CD4-positive, alpha-beta T cell treated with Interleukin-17A for 1 hour (primary cell): ENCODE measurements at regions not wholly inside any gene's neighbourhood (a gene's known extent, or its start where the extent isn't known, plus 50 kb on each side); places are given as distances from the start of the nearest gene placed in this dataset.
"Not testable (repeated sequence)": the region's sequence is repeated elsewhere in the genome, so short reads cannot be mapped to it uniquely, and the experiment has no call there.

ENCODE experiments used
- DNase-seq: peaks from one replicate; pipeline ENCODE4 v3.0.0-alpha.2; 2020

- peak; percentile 19 for DNase-seq
Measured at GRCh38 chr11:3513311-3513710, 128.5 kb downstream of the ART5 start.

- DNase-seq = peak; percentile 19
Measured at GRCh38 chr11:3512751-3513150, 129.0 kb downstream of the ART5 start.

GRCh38 chr11:3512133-3512703 is 129.6 kb downstream of the ART5 start:
- peak; percentile 88 for DNase-seq

- peak; percentile 66 for DNase-seq
Measured at GRCh38 chr11:3511416-3512132, 130.2 kb downstream of the ART5 start.

- not testable (repeated sequence) for DNase-seq
Measured at GRCh38 chr11:3509563-3509962, 130.6 kb upstream of the ZNF195 start.

GRCh38 chr11:3499198-3499597 is 120.3 kb upstream of the ZNF195 start:
- DNase-seq = not testable (repeated sequence)

- peak; percentile 45 for DNase-seq
Measured at GRCh38 chr11:3498356-3498755, 119.4 kb upstream of the ZNF195 start.

GRCh38 chr11:3493152-3493551 is 114.2 kb upstream of the ZNF195 start:
- not testable (repeated sequence) for DNase-seq

- peak; percentile 19 for DNase-seq
Measured at GRCh38 chr11:3488003-3488402, 109.1 kb upstream of the ZNF195 start.

- DNase-seq = not testable (repeated sequence)
Measured at GRCh38 chr11:3485737-3486136, 106.8 kb upstream of the ZNF195 start.

- DNase-seq = not testable (repeated sequence)
Measured at GRCh38 chr11:3476937-3477885, 98.3 kb upstream of the ZNF195 start.

GRCh38 chr11:3476084-3476936 is 97.4 kb upstream of the ZNF195 start:
- peak; percentile 3 for DNase-seq

- DNase-seq = not testable (repeated sequence)
Measured at GRCh38 chr11:3468963-3469362, 90.0 kb upstream of the ZNF195 start.

GRCh38 chr11:3467599-3467998 is 88.7 kb upstream of the ZNF195 start:
- DNase-seq = not testable (repeated sequence)

- DNase-seq = not testable (repeated sequence)
Measured at GRCh38 chr11:3455666-3456065, 76.7 kb upstream of the ZNF195 start.

GRCh38 chr11:3454844-3455243 is 75.9 kb upstream of the ZNF195 start:
- DNase-seq = peak; percentile 69

- not testable (repeated sequence) for DNase-seq
Measured at GRCh38 chr11:3453596-3454256, 74.8 kb upstream of the ZNF195 start.

GRCh38 chr11:3450822-3451221 is 71.9 kb upstream of the ZNF195 start:
- DNase-seq = not testable (repeated sequence)

- not testable (repeated sequence) for DNase-seq
Measured at GRCh38 chr11:3445535-3445934, 66.6 kb upstream of the ZNF195 start.

- DNase-seq = not testable (repeated sequence)
Measured at GRCh38 chr11:3444420-3444744, 65.4 kb upstream of the ZNF195 start.

GRCh38 chr11:3443700-3444419 is 64.9 kb upstream of the ZNF195 start:
- DNase-seq = not testable (repeated sequence)
